Activated CD4-positive, alpha-beta T cell treated with anti-CD3 and anti-CD28 coated beads, Interleukin-2, Interleukin-4, amounts not matched to agents 100 ng/mL and 50 ng/mL, durations not matched to agents 16 hours and 8 hours (primary cell): ENCODE measurements at regions not wholly inside any gene's neighbourhood (a gene's known extent, or its start where the extent isn't known, plus 50 kb on each side); places are given as distances from the start of the nearest gene placed in this dataset.

Experiments
- DNase-seq: peaks from one replicate; pipeline ENCODE4 v3.0.0-alpha.2; 2020; ENCODE audit warnings: low spot score

DNA sequence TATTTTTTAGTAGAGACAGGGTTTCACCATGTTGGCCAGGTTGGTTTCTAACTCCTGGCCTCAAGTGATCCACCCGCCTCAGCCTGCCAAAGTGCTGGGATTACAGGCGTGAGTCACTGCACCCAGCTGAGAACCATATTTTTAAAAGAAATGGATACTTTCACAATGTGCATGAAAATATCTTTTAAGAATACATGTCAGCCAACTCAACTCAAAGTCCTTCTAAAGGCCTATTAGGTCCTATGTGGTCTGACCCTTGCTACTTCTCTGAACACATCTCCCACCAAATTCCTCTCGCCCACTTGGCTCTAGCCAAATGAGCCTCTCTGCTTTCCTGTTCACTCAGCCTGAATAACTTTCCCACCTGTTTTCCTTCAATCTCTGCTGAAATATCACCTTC is 119.6 kb downstream of the MTX2 start:
- DNase-seq: no peak

DNA sequence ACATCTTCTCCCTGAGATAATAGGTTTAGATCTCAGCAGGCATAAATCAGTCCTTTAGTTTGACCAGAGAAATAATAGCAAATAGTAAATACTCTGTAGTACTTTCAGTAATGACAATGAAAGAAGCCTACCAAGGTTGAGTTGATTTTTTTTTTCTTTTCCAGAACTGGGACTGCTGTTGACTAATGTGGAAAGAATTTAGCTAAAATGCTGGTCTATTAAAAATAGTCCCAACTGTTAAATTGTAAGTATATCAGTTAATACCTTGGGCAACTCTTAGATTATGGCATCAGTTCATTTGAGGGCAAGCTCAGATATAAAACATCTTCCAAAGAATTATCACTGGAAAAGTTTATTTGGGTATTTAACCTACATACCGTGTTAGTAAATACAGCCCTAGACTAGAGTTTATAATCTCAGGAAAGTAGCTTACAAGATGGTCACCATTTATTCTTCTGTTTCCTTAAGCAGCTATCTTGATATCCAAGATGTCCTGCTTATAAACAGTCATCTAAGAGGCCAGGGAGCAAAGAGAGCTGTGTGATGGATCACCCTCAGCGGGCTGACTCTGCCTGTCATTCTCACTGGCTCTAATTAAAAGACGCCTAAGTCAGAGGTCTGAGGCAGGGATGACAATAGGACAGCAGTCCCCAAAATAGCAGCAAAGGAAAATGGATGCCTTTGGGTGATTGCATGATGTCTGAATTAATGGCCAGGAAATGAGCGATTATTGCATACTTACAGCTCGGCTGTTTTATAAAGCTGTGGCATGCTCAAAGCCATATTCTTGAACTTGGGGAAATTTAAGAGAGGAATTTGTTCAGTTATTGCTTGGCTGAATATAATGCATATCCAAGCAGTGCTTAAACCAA is 121.3 kb downstream of the MTX2 start:
- no peak for DNase-seq

DNA sequence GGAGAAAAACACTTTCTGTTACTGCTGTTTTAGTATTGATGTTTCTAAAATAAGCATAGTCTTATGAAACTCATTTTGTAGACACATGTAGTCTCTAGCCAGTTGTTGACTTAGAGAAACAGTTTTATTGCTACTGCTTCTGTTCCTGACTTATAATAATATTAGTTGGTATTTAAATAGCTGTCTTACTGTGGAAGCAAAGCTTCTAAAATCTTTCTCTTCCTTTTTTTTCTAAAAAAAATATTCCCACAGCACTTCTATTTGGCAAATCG is 121.8 kb downstream of the MTX2 start:
- no peak for DNase-seq

DNA sequence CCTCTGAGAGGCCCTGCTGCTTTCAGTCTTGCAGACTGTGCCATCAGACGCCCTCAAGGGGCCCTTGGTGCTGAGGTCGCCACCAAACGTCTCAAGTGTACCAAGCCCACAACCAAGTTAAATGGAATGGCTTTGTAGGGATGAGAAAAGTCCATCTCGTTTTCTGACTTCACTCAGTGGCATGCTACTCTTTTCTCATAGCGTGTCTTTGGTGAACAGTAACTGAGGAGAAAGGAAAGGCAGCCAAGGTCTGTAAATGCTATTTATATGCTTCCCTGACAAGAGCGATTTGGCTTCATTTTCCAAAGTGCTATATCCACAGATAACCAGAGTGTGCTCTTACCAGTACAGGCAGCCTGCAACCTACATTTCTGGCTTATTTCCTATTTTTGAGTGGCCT is 123.0 kb downstream of the MTX2 start:
- DNase-seq: no peak

DNA sequence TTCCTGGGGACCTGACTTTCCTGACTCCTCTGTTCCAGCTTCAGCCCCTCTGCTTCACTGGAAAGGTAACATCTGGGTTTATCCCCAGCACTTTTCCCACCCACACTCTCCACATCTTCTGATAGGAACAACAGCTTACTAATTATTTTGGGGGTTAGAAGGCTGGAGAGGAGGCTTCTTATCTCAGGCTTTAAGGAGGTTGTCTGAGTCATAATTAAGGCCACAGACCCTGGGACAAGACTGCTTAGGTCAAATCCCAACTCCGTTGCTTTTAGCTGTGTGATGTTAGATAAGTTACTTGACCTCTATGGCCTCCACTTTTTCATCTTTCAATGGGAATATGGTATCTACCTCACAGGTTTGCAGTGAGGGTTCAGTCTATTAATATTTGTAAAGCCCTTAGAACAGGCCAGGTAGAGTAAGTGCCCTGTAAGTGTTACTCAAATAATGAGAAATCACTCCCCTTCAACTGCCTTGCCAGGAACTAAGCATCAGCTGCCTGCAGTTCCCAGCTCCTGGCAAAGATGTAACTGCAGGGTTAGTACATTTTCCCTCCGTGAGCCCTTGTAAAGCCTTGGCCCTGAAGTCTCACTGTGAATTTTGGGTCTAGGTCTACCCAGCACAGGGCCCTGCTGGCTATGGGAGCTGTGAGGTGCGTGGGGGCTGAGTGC is 123.6 kb downstream of the MTX2 start:
- no peak for DNase-seq

DNA sequence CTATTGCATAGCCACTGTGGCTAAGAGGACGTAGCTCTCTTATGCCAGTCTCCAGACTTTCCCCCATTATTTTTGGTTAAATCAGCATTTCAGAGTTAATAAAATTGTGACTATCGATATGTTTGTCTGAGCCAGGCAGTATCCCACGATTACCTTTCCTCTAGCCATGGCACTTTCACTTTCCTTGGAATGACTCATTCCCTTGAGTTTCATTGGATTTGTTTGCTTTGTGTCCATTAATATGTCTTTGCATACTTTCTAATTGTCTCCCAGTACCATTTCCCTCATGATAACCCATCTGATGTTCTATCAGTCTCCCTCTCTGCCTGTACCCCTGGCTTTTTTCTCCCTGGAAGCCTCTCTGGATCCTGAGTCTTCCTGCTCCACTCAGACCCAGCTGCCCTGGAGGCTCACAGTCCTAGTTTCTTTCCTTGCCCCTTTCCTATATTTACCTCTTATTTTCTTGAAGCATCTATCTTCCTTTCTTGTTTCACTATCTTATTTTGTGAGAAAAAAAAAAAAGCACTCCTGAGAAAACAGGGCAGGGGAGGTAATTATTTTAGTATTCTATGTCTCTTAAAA is 126.1 kb downstream of the MTX2 start:
- DNase-seq: no peak

DNA sequence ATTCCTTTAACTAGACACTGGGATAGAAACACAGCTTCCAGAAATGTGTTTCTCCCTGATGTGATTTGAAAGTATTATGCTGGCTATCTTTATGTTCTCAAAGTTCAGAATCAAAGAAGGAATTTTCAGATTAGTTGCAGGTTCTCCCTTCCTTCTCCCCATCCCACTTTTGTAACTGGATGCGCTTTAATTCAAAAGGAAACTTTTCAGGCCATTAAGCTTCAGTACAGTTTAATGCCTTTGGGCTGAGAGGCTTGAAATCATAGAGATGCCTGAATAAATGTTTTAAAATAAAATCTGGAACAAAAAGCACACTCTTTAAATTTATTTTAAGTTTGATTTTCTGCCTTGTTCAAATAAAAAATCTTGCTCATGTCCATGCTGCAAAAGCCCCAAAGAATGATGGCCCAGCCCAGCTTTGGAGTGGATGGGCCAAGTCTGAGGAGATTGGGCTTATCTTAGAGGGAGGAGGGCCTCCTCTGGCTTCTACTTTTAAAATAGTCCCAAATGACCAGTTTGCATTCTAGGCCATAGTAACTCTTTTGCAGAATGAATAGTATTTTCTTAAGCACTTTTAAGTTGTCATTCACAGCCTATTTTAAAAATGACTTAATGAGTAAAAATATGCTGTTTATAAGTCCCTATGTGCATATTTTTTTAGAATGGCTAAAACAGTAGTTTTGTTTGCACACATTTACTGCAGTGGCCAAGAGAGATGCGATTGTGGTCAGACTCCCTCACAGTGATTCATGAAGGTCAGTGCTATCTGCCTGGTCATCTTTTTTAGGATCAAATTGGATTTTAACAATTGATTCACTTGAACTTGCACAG is 129.2 kb downstream of the MTX2 start:
- no peak for DNase-seq

DNA sequence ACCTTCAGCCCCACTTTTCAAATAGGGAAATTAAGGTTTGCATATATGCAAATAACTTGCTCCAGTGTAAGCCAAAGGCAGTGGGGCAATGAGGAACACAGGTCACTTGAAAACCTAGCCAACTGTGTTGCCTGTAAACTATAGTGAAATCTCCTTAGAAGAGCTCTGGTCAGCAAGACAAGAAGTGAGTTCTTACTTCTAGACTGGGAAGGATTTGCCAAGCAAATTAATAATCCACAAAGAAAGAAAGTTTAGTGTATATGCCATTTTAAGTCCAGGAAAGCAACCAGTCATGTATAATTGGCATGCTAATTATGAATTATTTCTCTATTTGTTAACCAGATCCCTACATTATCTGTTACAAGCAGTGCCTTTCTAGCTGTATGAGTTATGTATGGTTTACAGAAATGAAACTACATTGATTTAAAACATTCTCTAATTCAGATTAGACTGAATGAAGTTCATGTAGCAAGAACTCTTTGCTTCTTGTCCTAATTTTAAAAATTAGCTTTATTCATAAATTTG is 129.9 kb downstream of the MTX2 start:
- no peak for DNase-seq

DNA sequence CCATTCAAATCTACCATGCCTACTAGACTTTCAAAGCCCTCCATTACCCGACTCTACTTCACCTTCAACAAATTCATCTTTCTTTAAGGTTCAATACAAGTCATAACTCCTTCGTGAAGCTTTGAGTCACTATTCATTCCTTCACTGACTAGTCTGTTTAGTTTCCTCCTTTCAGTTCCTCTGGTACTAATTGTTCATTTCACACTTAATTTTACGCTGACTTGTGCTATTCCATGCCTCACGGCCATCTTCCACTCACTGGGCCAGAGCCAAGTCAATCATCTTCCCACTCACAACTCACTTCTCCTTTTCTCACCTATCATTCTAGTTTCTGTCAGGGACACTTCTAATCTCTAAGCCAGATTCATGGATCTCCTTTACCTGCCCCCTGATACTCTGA is 136.2 kb downstream of the MTX2 start:
- DNase-seq: no peak

DNA sequence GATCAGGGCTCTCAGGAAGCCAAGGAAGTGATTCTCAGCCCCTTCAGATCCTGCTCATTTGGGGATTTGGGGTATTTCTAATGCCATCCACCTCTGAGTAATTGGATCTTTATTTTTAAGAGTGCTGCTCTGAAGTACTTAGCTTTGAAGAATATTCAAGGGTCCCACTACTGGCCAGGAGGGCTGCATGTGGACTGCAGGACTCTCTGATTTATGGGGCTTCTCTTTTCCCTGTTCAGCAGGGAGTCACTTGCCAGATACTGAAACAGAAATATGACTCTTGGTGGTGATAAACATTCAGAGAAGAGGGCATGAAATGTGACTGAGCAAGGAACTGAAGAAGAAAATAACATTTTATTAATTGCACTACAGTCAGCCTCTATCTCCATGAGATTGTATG is 138.5 kb downstream of the MTX2 start:
- DNase-seq: no peak

DNA sequence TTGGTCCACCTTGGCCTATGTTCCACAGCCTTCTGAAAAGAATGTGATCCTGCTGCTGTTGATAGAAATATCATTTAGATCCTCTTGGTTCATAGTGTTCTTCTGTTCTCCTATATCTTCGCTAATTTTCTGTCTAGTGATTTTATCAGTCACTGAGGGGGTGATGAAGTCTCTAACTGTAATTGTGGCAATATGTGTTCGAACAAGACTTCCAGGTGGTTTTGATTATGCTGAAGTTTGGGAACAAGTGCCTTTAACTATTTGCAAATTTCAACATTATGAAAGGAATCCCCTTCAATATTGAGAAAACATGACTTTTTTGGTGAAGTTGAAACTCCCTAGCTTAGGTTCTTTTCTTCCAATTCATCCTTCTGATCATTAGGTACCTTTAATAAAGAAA is 140.4 kb downstream of the MTX2 start:
- DNase-seq: no peak

DNA sequence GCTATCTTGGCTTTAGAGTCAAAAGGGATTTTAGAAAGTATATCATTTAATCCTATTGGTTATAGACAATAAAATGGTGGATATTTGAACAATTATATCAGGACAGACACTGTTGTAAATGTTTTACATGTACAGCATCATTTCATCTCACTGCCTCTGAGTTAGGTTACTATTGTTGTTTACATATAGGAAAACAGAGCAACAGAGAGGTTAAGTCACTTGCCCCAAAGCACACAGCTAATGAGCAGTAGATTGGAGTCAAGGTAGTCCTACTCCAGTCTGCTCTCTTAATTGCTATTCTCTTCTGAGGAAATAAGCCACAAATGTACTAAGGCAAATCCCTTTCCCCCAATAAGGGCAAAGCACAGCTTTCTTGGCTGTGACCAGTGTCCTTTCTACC is 142.9 kb downstream of the MTX2 start:
- DNase-seq: no peak

DNA sequence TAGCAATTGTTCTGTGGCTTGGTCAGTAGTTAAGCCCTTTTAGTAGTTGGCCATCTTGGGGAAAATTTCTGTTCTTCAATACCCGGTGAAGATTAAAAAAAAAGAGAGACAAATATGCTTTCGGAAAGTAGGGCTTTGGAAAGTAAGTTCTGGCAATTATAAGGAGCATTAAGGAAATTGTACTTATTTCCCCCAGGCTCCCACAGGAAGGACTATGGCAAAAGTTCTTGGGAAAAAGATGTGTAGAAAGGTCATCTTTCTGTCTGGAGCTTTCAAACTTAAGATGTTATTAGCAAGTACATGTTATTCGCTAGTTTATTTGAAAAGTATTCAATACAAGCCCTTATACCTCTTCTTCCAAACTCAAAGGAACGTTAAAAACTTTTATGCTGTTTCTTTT is 144.5 kb downstream of the MTX2 start:
- DNase-seq: no peak

DNA sequence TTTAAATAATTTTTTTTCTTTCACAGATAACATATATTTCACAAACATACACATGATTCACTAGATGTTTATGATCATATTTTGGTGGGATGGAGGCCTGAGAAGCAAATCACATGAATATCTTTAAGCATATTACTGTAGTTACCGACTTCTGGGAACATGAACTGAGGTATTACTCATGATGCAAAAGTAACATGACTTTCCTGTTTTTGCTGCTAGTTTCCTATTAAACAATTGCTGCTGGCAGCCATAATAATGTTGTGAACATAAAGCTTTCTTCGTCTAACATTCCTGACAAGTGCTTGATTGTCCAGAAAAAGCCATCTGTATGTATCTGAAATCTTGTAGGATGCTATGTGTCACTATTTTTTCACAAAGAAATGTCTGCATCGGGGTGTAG is 145.4 kb downstream of the MTX2 start:
- DNase-seq: no peak

DNA sequence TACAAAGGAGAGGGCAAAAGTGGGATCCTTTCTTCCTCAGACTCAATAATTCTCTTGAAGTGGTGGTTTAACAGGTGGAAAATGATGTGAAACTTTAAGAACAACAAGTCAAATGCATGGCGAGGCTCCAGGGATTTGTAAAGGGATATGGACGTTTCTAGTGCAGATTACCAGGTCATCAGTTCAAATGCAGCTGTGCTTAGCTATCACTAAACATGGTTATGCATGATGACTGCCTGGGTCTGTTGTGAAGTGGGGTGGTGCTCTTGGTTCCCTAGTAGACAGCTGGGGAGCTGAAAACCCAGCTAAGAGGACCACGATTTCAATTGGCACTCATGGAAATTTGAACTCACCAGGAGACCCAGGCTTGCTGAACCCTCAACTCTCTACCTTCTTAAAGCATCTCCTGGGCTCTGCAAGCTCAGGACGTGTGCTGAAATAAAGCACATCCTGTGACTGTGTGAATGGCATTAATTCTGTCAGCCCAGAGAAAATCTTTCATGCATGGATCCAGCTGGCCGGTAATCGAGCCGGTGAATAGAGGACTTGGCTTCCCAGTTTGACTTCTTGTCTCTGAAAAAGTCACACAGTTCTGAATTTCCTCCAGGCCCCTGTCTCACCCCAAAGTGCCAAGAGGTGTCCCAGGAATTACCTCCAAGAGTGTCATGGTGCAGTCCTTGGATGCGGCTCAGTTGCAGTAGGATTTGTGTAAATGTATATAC is 146.1 kb downstream of the MTX2 start:
- DNase-seq: no peak

DNA sequence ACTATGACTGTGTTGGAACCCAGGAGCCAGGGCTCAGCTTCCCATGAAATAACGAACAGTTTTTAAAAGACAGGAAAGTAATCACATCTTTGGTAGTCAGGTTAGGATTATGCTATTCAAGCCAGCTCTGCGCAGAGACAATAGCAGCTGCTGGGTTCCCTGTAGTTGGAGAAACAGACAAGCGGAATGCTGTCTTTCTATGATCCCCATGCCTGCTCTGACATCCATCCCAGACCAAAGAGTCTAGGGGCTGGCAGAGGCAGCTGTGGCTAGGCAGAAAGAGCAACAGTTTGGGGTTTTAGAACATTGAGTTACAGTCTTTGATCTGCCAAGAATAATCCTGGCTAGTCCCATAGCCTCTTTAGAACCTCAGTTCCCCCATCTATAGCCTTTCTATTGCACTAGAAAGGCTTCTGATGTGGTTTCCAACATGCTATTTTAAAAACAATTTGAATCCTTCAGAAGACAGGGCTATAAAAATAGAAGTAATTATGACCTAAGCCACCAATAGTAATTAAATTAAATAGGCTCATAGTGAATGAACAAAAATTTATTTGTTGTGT is 146.8 kb downstream of the MTX2 start:
- no peak for DNase-seq

DNA sequence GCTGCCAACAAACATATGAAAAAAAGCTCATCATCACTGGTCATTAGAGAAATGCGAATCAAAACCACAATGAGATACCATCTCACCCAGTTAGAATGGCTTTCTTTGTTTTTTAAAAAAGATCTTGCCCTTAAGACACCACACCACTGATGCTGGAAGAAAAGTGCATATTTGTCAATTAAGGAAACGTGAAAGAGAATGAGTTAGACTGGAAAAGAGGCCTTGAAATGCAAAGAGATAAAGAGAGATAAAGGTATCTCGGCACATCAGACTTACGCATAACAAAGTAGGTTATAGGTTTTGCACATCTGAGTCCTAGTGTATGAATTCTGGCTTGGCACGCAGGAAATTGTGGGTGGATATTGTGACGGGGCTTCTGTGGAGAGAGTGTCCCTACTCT is 149.5 kb downstream of the MTX2 start:
- no peak for DNase-seq

DNA sequence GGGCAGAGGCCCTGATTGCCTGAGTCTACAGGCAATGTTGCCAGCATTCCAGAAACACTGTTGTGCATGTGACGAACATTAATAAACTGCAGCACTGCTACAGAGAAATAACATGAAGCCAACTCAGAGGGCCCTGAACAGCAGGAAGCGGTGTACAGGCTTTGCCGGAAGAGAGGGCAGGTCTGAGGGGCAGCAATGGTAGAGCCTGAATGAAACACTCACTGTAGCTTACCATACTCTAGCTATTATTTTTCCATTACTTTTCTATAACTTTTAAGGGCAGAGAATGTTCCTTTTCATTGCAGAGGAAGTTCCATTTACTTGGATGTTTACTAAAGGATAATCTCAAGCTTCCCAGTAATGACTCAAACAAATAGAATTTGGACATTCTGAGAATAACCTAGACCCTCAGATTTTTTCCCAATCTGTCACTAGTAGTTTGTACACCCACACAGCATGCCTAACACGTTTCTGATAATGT is 150.4 kb downstream of the MTX2 start:
- DNase-seq: no peak

DNA sequence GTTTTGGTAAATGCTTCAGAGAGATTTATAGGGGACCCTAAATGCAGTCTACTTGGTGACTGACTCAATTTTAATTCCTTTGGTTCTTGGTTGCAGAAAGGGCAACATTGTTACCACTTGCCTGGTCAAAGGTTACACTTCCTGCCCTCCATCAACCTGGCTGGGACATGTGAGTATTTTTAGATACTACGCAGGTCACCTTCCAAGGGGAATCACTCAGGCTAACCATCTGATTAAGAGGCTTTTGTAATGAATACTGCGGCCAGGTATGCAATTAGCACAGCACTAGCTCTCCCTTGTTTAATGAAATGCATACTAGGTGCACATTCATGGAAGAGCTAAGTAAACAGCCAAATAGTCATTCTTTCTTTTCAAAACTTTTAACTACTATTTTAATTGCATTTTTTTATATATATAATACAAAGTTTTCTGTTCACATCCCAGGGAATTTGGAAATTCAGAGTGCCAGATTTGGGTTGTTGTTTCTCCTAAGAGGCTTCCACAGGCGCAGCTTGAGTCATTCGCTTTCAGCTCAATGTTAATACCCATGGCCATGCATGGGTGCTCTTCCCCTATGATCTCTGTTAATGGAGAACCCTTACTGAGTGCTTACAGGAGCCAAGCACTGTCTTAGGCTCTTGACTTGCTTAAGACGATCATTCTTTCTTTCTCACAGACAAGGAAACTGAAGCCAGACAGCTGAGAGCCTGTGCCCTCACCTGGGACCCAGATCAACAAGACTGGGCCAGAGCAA is 152.2 kb downstream of the MTX2 start:
- DNase-seq: no peak

DNA sequence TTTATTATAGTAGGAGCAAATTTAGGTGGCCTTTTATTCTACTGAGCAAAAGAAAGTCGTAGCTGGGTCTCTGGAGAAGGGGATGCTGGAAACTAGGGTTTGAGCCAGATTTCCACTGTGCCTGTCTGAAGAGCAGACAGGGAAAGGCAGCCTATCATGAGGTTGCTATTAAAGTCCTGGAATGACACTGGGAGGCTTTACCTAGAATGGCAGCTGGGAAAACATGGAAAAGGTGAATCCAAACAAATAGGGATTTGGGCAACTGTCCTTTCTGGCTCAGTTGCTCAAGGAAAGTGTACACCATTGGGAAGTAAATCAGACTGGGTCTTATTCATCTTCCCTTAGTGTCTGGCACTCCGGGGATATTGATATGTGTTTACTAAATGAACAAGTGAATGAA is 154.6 kb downstream of the MTX2 start:
- no peak for DNase-seq

DNA sequence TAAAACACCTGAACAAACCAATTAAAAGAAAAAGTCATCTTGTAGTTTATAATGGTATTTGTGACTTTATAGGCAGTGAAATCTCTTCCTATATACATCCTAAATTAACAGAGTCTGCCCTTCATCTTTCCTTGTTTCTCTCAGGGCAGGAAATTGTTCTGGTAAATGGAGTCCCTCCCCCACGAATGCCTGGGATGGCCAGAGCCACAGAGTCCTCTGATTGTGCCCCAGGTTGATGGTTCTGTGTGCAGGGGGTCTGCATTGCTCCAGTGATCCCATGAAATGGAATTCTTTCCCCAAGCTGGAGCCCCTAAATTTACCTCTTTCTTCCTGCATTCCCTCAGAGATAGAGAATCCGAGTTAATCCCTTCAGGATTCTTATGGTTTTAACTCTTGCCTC is 155.5 kb downstream of the MTX2 start:
- DNase-seq: no peak
